ENCODE measurements at regions not wholly inside any gene's neighbourhood (a gene's known extent, or its start where the extent isn't known, plus 50 kb on each side); places are given as distances from the start of the nearest gene placed in this dataset.
"Not testable (repeated sequence)": the region's sequence is repeated elsewhere in the genome, so short reads cannot be mapped to it uniquely, and the experiment has no call there.

DNA sequence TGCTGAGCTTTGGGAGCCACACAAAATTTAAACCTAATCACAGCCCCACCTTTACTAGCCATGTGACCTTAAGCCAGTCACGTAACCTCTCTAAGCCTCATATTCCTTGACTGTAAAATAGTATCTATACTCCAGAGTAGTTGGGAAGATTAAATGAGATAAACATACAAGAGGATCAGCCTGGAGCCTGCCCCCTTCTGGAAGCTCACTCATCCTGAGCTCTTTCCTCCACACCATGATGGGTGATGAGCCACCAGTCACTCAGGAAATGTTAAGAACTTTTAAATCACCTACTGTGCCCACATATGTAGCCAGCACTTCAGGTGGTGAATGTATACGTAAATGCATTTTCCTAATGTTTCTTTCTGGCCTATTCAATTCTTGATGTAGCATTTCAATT, 195.9 kb upstream of the DDX18 start:
- Histone ChIP-seq H3K4me2 (ENCODE audit: low read length) (no peak overlapping the region), H3K27ac (ENCODE audit: low read depth, low read length) (no peak overlapping the region), H2AFZ (ENCODE audit: low read depth, low read length) (no peak overlapping the region), H3K4me1 (ENCODE audit: insufficient read depth, low read length) (no peaks in the 10 kb centered on the region), H3K79me2 (ENCODE audit: insufficient read depth, low read length) (no peaks in the 10 kb centered on the region), H3K9ac (ENCODE audit: low read length) (no peak overlapping the region), H3K9me3 (ENCODE audit: insufficient read depth, low read depth, low read length) (no peaks in the 10 kb centered on the region), H3K36me3 (ENCODE audit: insufficient read depth, low read length) (no peaks in the 10 kb centered on the region), H3K27me3 (ENCODE audit: insufficient read depth, low read length) (no peaks in the 10 kb centered on the region), H3K4me3 (ENCODE audit: insufficient read depth, low read depth, low read length) (no peak overlapping the region), H4K20me1 (ENCODE audit: insufficient read depth, low read length) (no peaks in the 10 kb centered on the region)
- Mint-ChIP-seq H3K9me3 (ENCODE audit: unreplicated experiment) (no peaks in the 10 kb centered on the region), H3K27me3 (ENCODE audit: low read depth, unreplicated experiment) (peaks cover 1% of the 10 kb centered on the region), H3K4me1 (ENCODE audit: low read depth, unreplicated experiment) (no peaks in the 10 kb centered on the region), H3K27ac (ENCODE audit: unreplicated experiment) (no peak overlapping the region), H3K36me3 (ENCODE audit: low read depth, unreplicated experiment) (no peaks in the 10 kb centered on the region), H3K4me3 (ENCODE audit: unreplicated experiment) (no peak overlapping the region)
- DNase-seq (ENCODE audit: low read depth) = no peak
- TF ChIP-seq EZH2 (IDR thresholded peaks at IDR 0.05; ENCODE audit: insufficient read depth, low read length) = no peak
- TF ChIP-seq CTCF (IDR thresholded peaks at IDR 0.05; ENCODE audit: insufficient read depth, low read depth, low read length) = no peak
- FAIRE-seq = no peak

DNA sequence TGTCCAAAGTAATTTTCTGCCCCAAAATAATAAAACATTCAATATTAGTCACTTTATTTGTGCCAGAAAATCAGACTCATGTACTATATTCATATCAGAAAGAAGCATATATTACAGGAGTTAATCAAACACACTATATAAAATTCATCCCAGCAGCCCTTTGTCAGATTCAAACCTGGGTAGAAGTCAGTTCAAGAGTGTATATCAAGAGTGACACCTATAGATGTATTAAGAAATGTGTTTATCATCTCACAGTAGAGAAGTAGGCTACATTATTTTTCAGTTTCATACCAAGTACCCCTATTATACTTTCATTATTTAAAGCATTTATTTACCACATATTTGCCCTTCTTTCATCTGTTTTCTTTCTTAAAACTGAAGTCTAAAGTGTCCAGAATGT, 193.2 kb upstream of the DDX18 start:
- H3K27me3 ChIP-seq (ENCODE audit: insufficient read depth, low read length) = no peaks in the 10 kb centered on the region
- no peak overlapping the region for H3K4me3 ChIP-seq (ENCODE audit: insufficient read depth, low read depth, low read length)
- FAIRE-seq (no peak), DNase-seq (ENCODE audit: low read depth) (no peak)
- Mint-ChIP-seq H3K36me3 (ENCODE audit: low read depth, unreplicated experiment) (no peaks in the 10 kb centered on the region), H3K4me1 (ENCODE audit: low read depth, unreplicated experiment) (no peaks in the 10 kb centered on the region), H3K9me3 (ENCODE audit: unreplicated experiment) (no peaks in the 10 kb centered on the region), H3K27ac (ENCODE audit: unreplicated experiment) (no peak overlapping the region), H3K4me3 (ENCODE audit: unreplicated experiment) (no peak overlapping the region), H3K27me3 (ENCODE audit: low read depth, unreplicated experiment) (peaks cover 1% of the 10 kb centered on the region)
- H3K4me1 ChIP-seq (ENCODE audit: insufficient read depth, low read length) = no peaks in the 10 kb centered on the region
- no peaks in the 10 kb centered on the region for H3K36me3 ChIP-seq (ENCODE audit: insufficient read depth, low read length)
- TF ChIP-seq EZH2 (IDR thresholded peaks at IDR 0.05; ENCODE audit: insufficient read depth, low read length) = no peak
- no peak for TF ChIP-seq CTCF (IDR thresholded peaks at IDR 0.05; ENCODE audit: insufficient read depth, low read depth, low read length)
- H3K9me3 ChIP-seq (ENCODE audit: insufficient read depth, low read depth, low read length) = no peaks in the 10 kb centered on the region
- H3K79me2 ChIP-seq (ENCODE audit: insufficient read depth, low read length) = no peaks in the 10 kb centered on the region
- no peak overlapping the region for H3K4me2 ChIP-seq (ENCODE audit: low read length)
- no peaks in the 10 kb centered on the region for H4K20me1 ChIP-seq (ENCODE audit: insufficient read depth, low read length)
- no peak overlapping the region for H2AFZ ChIP-seq (ENCODE audit: low read depth, low read length)
- H3K9ac ChIP-seq (ENCODE audit: low read length) = no peak overlapping the region
- no peak overlapping the region for H3K27ac ChIP-seq (ENCODE audit: low read depth, low read length)

- H3K4me1 ChIP-seq (ENCODE audit: insufficient read depth, low read length); H4K20me1 ChIP-seq (ENCODE audit: insufficient read depth, low read length); H3K4me3 ChIP-seq (ENCODE audit: insufficient read depth, low read depth, low read length); H3K9ac ChIP-seq (ENCODE audit: low read length); H3K4me3 Mint-ChIP-seq (ENCODE audit: unreplicated experiment); H3K4me2 ChIP-seq (ENCODE audit: low read length); H3K36me3 ChIP-seq (ENCODE audit: insufficient read depth, low read length); DNase-seq (ENCODE audit: low read depth); H3K4me1 Mint-ChIP-seq (ENCODE audit: low read depth, unreplicated experiment); H3K27ac Mint-ChIP-seq (ENCODE audit: unreplicated experiment); H3K27me3 Mint-ChIP-seq (ENCODE audit: low read depth, unreplicated experiment); H3K27ac ChIP-seq (ENCODE audit: low read depth, low read length); H2AFZ ChIP-seq (ENCODE audit: low read depth, low read length); H3K9me3 ChIP-seq (ENCODE audit: insufficient read depth, low read depth, low read length); FAIRE-seq; H3K9me3 Mint-ChIP-seq (ENCODE audit: unreplicated experiment); H3K36me3 Mint-ChIP-seq (ENCODE audit: low read depth, unreplicated experiment); H3K27me3 ChIP-seq (ENCODE audit: insufficient read depth, low read length); H3K79me2 ChIP-seq (ENCODE audit: insufficient read depth, low read length): not testable (repeated sequence)
These were observed 191.3 kb upstream of the DDX18 start for GRCh38 chr2:117623175-117623574.
